HG03139 (cell line): ENCODE measurements at regions not wholly inside any gene's neighbourhood (a gene's known extent, or its start where the extent isn't known, plus 50 kb on each side); places are given as distances from the start of the nearest gene placed in this dataset.

Source experiments
- ATAC-seq: cut with Tn5 transposase; IDR thresholded peaks from one replicate; pipeline ENCODE4 v1.9.1; 2021; ENCODE audit not compliant: unreplicated experiment

DNA sequence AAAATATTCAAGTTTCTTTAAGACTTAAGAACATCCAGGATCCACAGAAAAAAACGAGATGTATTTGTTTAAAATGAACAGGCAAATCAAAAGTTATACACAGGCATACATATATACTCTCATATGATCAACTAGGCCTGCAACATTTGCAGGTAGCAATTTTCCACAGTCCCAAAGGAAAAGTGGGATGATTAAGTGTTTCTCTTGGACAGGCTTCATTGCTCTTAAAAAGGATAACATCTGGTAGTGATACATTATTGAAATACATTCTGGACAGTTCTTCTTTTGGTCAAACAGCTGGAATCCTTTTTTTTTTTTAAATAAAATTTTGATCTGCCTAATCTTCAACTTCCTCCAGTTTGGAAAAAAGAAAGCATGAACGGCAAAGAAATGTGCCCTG is 114.8 kb upstream of the TDRD3 start:
- ATAC-seq: no peak

DNA sequence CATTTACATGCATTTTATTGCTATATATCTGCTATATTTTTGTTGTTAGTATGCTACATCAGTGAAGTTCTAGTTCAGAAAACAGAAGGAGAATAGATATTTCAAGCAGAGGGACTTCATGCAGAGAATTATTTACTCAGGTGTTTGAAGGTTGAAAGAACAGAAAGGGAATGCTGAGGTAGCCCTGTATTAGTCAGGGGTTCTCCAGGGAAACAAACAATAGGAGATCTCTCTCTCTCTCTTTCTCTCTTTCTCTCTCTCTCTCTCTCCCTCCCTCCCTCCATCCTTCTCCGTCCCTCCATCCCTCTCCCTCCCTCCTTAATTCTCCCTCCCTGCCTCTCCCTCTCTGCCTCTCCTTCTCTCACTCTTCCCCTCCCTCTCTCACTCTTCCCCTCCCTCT is 114.3 kb upstream of the TDRD3 start:
- ATAC-seq: no peak

DNA sequence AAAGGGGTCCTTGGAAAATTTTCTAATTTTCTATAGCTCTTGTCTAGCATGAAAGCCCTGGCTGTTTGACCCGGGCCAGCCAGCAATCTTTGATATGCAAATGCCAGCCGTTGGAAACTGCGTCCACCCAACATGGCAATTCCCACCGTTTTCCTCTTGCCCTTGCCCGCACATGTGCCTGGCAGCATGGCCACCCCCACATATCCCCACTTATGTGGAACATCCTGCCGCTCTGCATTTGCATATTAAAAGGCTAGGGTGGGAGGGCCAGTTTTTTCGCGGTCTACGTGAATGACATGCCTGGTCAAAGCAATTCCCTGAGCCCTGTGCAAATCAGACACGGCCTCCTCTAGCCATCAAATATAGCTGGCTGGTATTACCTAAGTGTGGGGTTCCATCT is 110.3 kb upstream of the TDRD3 start:
- ATAC-seq: no peak

- ATAC-seq: no peak
Measured at GRCh38 chr13:60288569-60288968, 108.5 kb upstream of the TDRD3 start.

DNA sequence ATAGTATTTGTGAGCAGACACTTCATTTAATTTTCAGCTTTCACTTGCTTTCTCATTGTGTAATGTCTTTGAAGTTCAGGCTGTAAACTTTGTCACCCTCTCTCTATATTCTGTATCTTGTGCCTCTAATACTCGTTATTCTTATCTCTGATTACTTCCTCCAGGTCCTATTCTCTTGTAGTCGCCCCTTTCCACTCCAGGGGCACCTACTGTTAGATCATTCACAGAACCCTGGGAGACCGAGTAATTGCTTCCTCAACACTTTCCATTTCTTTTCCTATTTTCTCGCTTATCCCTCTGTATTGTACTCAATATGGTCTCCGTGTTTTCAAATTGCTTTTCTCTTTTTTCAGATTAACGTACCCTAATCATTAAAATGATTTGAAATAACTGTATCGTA is 93.9 kb upstream of the TDRD3 start:
- ATAC-seq: no peak

GRCh38 chr13:60311527-60311926 is 85.5 kb upstream of the TDRD3 start:
- no peak for ATAC-seq

- ATAC-seq: no peak
Measured at GRCh38 chr13:60312851-60313505, 84.0 kb upstream of the TDRD3 start.

DNA sequence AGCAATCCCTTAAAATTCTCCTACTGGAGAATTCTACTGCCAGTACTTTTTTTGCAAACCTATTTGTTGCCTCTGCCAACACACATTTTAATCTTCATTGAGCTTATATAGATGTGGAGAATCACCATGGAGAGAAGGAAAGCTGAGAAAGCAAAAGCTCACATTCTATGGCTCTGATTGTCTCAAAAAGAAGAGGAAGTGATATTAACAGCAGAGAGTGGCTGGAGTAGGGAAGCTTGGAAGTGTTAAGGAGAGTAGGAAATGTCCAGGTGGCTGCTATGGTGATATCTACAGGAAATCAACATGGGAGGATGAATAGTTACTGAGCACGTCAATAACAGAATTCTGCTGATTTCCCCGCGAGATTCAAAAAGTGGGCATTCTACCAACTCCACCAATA is 78.8 kb upstream of the TDRD3 start:
- ATAC-seq: no peak

- ATAC-seq: no peak
Measured at GRCh38 chr13:60324131-60324530, 72.9 kb upstream of the TDRD3 start.

- ATAC-seq: no peak
Measured at GRCh38 chr13:60326273-60326672, 70.7 kb upstream of the TDRD3 start.

- no peak for ATAC-seq
Measured at GRCh38 chr13:60327511-60327910, 69.5 kb upstream of the TDRD3 start.

DNA sequence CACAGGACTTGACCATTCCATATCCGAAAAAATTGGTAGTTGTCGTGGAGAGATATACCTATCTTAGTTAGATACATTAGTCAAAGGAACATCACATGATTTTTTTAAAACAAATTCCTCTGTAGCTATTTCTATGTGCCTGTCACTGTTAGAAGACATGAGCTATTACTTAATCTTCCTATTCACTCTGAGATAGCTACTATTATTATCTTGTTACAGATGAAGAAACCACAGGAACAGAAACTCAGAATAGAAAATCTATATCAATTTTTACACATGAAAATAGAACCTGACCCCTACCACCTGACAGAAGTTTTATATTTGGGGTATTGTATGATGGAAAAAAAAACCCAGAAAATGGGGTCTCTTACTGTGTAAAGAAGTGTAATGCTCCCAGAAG is 68.9 kb upstream of the TDRD3 start:
- ATAC-seq: no peak

GRCh38 chr13:60329221-60329923 is 67.6 kb upstream of the TDRD3 start:
- peak; percentile 75 for ATAC-seq

GRCh38 chr13:60331249-60332012 is 65.6 kb upstream of the TDRD3 start:
- no peak for ATAC-seq

DNA sequence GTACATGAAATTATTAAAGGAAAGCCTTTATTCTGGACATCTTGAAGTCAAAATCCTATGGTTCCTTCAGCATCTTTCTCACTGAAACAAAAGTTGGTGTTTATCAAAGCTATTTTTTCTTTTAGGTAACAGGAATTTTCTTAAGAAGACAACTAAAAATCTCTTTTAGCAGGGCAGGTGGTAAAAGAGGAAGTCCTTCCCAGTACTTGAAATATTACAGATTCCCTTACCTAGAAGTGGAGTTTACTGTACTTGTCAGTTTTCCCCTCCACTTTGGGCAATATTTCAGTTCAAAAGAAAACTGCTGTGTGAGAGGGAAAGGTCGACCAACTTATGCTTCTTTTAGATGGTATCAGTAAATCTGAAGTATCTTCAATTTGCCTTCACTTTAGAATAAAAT is 64.3 kb upstream of the TDRD3 start:
- no peak for ATAC-seq

- ATAC-seq: no peak
Measured at GRCh38 chr13:60334310-60334709, 62.7 kb upstream of the TDRD3 start.

GRCh38 chr13:60335531-60335930 is 61.5 kb upstream of the TDRD3 start:
- ATAC-seq: no peak

- no peak for ATAC-seq
Measured at GRCh38 chr13:60338754-60339153, 58.3 kb upstream of the TDRD3 start.

GRCh38 chr13:60343978-60344377 is 53.0 kb upstream of the TDRD3 start:
- no peak for ATAC-seq

DNA sequence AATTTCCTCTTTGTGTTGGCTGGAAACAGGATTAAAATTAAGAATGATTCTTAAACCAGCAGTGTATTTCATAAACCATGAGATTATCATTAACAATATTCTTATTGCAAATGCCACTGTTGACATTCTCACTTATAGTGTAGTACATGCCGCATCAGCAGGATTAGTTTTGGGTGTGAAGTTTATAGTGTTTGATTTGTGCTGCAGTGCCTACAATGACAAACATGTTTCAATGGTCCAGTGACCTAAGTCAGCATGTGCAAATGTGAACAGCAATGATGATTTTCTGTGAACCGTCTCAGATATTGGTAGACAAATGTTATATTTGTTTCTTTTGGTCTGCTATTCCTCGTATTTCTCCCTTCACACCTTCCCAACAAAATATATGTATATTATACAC is 49.8 kb upstream of the TDRD3 start:
- ATAC-seq: no peak
